GM23338 (cell line): ENCODE measurements at regions not wholly inside any gene's neighbourhood (a gene's known extent, or its start where the extent isn't known, plus 50 kb on each side); places are given as distances from the start of the nearest gene placed in this dataset.

ENCODE experiments used
- CREB1 ChIP-seq: fragments of 250-450 bp; sonication (Bioruptor Pico); IDR thresholded peaks from 2 replicates; pipeline ENCODE4 v1.5.0; 2020; ENCODE audit warnings: low read depth, mild to moderate bottlenecking, moderate library complexity
- EZH2 ChIP-seq: fragments of 200-600 bp; sonication (generic); IDR thresholded peaks from one replicate; pipeline ENCODE4 v1.8.0; 2017; ENCODE audit warnings: antibody characterized with exemption, mild to moderate bottlenecking, low read depth; ENCODE audit not compliant: unreplicated experiment
- EZH2phosphoT487 ChIP-seq: fragments of 200-600 bp; sonication (generic); IDR thresholded peaks from one replicate; pipeline ENCODE4 v1.8.1; 2018; ENCODE audit warnings: antibody characterized with exemption; ENCODE audit not compliant: unreplicated experiment
- JUNB ChIP-seq: IDR thresholded peaks from one replicate; pipeline ENCODE4 v1.6.1; 2016; ENCODE audit warnings: antibody characterized with exemption; ENCODE audit not compliant: unreplicated experiment
- POLR2AphosphoS5 ChIP-seq: IDR thresholded peaks from 2 replicates; pipeline ENCODE4 v1.6.1; 2016; ENCODE audit warnings: antibody characterized with exemption, low read depth
- ZNF114 ChIP-seq: fragments of 250-450 bp; sonication (Bioruptor Pico); IDR thresholded peaks from 2 replicates; pipeline ENCODE4 v1.5.0; 2020; ENCODE audit warnings: mild to moderate bottlenecking, moderate library complexity
- TF ChIP-seq, protein P1 (sequence below), 2 experiments: fragments of 200-600 bp in 1 of 2; sonication (generic) in 1 of 2; conservative IDR thresholded peaks; 2 replicates each; pipeline versions ENCODE4 v1.5.1 to v1.6.1; 2016 to 2017; ENCODE audit warnings: antibody characterized with exemption in 2 of 2, low read depth in 2 of 2, mild to moderate bottlenecking in 2 of 2, moderate library complexity in 1 of 2
- TF ChIP-seq, protein P2 (sequence below): IDR thresholded peaks from one replicate; pipeline ENCODE4 v1.6.1; 2018; ENCODE audit warnings: antibody characterized with exemption; ENCODE audit not compliant: unreplicated experiment
- TF ChIP-seq, protein P3 (sequence below): IDR thresholded peaks from 2 replicates; pipeline ENCODE4 v1.6.1; 2016; ENCODE audit warnings: antibody characterized with exemption

DNA sequence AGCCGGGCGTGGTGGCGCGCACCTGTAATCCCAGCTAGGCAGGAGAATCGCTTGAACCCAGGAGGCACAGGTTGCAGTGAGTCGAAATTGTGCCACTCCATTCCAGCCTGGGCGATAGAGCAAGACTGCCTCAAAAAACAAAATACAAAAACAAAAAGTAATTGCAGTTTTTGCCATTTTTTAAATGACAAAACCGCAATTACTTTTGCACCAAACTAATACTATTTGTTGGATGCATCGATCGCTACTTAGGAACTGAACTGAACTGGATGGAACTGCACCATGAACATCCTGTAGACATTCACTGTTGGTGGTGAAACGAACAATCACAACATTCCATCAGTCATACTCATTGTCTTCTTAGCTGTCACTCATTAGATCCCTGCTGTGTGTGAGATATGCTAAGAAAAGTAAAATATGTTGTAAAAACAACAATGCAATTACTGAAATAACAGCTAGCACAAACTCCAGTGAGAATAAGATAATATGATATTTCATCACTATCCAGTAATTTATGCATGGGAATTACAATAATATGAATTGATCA is 341.2 kb downstream of the ACTR3B start:
- no peak for TF ChIP-seq POLR2AphosphoS5
- no peak for TF ChIP-seq JUNB
- TF ChIP-seq, protein P1, sequence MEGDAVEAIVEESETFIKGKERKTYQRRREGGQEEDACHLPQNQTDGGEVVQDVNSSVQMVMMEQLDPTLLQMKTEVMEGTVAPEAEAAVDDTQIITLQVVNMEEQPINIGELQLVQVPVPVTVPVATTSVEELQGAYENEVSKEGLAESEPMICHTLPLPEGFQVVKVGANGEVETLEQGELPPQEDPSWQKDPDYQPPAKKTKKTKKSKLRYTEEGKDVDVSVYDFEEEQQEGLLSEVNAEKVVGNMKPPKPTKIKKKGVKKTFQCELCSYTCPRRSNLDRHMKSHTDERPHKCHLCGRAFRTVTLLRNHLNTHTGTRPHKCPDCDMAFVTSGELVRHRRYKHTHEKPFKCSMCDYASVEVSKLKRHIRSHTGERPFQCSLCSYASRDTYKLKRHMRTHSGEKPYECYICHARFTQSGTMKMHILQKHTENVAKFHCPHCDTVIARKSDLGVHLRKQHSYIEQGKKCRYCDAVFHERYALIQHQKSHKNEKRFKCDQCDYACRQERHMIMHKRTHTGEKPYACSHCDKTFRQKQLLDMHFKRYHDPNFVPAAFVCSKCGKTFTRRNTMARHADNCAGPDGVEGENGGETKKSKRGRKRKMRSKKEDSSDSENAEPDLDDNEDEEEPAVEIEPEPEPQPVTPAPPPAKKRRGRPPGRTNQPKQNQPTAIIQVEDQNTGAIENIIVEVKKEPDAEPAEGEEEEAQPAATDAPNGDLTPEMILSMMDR (conservative IDR thresholded peaks at IDR 0.05; ENCODE audit: low read depth in 2 of 2): no peak
- TF ChIP-seq EZH2phosphoT487: no peak
- no peak for TF ChIP-seq EZH2
- TF ChIP-seq, protein P2, sequence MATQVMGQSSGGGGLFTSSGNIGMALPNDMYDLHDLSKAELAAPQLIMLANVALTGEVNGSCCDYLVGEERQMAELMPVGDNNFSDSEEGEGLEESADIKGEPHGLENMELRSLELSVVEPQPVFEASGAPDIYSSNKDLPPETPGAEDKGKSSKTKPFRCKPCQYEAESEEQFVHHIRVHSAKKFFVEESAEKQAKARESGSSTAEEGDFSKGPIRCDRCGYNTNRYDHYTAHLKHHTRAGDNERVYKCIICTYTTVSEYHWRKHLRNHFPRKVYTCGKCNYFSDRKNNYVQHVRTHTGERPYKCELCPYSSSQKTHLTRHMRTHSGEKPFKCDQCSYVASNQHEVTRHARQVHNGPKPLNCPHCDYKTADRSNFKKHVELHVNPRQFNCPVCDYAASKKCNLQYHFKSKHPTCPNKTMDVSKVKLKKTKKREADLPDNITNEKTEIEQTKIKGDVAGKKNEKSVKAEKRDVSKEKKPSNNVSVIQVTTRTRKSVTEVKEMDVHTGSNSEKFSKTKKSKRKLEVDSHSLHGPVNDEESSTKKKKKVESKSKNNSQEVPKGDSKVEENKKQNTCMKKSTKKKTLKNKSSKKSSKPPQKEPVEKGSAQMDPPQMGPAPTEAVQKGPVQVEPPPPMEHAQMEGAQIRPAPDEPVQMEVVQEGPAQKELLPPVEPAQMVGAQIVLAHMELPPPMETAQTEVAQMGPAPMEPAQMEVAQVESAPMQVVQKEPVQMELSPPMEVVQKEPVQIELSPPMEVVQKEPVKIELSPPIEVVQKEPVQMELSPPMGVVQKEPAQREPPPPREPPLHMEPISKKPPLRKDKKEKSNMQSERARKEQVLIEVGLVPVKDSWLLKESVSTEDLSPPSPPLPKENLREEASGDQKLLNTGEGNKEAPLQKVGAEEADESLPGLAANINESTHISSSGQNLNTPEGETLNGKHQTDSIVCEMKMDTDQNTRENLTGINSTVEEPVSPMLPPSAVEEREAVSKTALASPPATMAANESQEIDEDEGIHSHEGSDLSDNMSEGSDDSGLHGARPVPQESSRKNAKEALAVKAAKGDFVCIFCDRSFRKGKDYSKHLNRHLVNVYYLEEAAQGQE: no peak
- TF ChIP-seq, protein P3, sequence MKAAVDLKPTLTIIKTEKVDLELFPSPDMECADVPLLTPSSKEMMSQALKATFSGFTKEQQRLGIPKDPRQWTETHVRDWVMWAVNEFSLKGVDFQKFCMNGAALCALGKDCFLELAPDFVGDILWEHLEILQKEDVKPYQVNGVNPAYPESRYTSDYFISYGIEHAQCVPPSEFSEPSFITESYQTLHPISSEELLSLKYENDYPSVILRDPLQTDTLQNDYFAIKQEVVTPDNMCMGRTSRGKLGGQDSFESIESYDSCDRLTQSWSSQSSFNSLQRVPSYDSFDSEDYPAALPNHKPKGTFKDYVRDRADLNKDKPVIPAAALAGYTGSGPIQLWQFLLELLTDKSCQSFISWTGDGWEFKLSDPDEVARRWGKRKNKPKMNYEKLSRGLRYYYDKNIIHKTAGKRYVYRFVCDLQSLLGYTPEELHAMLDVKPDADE: no peak
- TF ChIP-seq CREB1 (CRISPR knock-in tag): no peak
- no peak for TF ChIP-seq ZNF114
